Left forelimb (tissue), 1 donor: ENCODE measurements at regions not wholly inside any gene's neighbourhood (a gene's known extent, or its start where the extent isn't known, plus 50 kb on each side); places are given as distances from the start of the nearest gene placed in this dataset.

Experiments used
- DNase-seq: peaks from one replicate; pipeline ENCODE4 v3.0.0-alpha.2; 2018; ENCODE audit warnings: low spot score

- DNase-seq: no peak
Measured at GRCh38 chr20:43241057-43241702, 51.5 kb upstream of the PTPRT start.
